NB4 (cell line): ENCODE measurements at regions not wholly inside any gene's neighbourhood (a gene's known extent, or its start where the extent isn't known, plus 50 kb on each side); places are given as distances from the start of the nearest gene placed in this dataset.

Source experiments
- MYC ChIP-seq: IDR thresholded peaks from 2 replicates; pipeline ENCODE4 v1.6.1; 2011; ENCODE audit warnings: low read depth, low read length
- POLR2A ChIP-seq: IDR thresholded peaks from 2 replicates; pipeline ENCODE4 v1.6.1; 2011; ENCODE audit warnings: mild to moderate bottlenecking; ENCODE audit not compliant: insufficient read length; ENCODE audit errors: extremely low read depth
- TF ChIP-seq, protein P1 (sequence below): IDR thresholded peaks from 2 replicates; pipeline ENCODE4 v1.6.1; 2011; ENCODE audit warnings: low read depth, low read length
- TF ChIP-seq, protein P2 (sequence below): IDR thresholded peaks from one replicate; pipeline ENCODE4 v1.5.1; 2012; ENCODE audit warnings: low read depth, low read length

DNA sequence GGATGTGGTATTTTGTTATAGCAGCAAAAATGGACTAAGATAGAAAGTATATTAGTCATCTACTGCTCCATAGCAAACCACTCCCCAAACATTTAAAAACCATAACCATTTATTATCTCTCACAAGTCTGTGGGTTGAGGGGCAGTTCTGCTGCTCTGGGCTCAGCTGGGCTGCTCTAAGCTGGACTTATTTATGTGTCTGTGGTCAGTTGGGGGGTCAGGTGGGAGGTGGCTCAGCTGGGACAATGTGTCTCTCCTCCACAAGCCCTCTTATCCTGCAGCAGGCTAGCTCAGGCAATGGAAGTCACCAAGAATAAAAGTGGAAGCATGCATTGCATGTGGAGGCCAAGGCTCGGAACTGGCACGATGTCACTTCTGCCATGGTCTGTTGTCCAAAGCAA, 226.1 kb upstream of the N4BP1 start:
- TF ChIP-seq MYC (no peak), POLR2A (no peak)
- TF ChIP-seq, protein P1, sequence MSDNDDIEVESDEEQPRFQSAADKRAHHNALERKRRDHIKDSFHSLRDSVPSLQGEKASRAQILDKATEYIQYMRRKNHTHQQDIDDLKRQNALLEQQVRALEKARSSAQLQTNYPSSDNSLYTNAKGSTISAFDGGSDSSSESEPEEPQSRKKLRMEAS: no peak
- TF ChIP-seq, protein P2, sequence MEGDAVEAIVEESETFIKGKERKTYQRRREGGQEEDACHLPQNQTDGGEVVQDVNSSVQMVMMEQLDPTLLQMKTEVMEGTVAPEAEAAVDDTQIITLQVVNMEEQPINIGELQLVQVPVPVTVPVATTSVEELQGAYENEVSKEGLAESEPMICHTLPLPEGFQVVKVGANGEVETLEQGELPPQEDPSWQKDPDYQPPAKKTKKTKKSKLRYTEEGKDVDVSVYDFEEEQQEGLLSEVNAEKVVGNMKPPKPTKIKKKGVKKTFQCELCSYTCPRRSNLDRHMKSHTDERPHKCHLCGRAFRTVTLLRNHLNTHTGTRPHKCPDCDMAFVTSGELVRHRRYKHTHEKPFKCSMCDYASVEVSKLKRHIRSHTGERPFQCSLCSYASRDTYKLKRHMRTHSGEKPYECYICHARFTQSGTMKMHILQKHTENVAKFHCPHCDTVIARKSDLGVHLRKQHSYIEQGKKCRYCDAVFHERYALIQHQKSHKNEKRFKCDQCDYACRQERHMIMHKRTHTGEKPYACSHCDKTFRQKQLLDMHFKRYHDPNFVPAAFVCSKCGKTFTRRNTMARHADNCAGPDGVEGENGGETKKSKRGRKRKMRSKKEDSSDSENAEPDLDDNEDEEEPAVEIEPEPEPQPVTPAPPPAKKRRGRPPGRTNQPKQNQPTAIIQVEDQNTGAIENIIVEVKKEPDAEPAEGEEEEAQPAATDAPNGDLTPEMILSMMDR: no peak
